GM12892 (cell line): ENCODE measurements at regions not wholly inside any gene's neighbourhood (a gene's known extent, or its start where the extent isn't known, plus 50 kb on each side); places are given as distances from the start of the nearest gene placed in this dataset.

Experiments
- POLR2A ChIP-seq: IDR thresholded peaks from 2 replicates; pipeline ENCODE4 v1.6.1; 2011; ENCODE audit warnings: low read depth, low read length, control low read depth
- POLR2AphosphoS5 ChIP-seq: IDR thresholded peaks from 2 replicates; pipeline ENCODE4 v1.6.1; 2011; ENCODE audit warnings: low read depth, low read length, control low read depth

DNA sequence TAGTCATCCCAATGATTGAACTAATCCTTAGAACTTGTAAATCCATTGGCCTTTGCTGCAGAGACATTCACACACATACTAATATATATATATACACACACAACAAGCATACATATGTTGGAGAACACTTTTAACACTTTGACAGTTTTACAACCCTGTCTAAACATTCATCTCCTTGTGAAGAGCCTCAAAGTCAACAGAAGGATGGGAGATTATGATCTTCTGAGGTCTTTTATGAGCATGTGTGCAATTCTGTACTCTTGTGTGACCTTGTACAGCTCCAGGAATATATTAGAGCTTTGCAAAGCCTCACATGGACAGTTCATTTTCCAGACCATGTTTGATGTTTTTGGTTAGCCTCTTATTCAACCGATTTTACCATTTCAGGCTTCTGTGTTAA, 589.0 kb downstream of the NXPH1 start:
- TF ChIP-seq POLR2A: no peak
- TF ChIP-seq POLR2AphosphoS5: no peak
